ENCODE measurements at regions not wholly inside any gene's neighbourhood (a gene's known extent, or its start where the extent isn't known, plus 50 kb on each side); places are given as distances from the start of the nearest gene placed in this dataset.

DNA sequence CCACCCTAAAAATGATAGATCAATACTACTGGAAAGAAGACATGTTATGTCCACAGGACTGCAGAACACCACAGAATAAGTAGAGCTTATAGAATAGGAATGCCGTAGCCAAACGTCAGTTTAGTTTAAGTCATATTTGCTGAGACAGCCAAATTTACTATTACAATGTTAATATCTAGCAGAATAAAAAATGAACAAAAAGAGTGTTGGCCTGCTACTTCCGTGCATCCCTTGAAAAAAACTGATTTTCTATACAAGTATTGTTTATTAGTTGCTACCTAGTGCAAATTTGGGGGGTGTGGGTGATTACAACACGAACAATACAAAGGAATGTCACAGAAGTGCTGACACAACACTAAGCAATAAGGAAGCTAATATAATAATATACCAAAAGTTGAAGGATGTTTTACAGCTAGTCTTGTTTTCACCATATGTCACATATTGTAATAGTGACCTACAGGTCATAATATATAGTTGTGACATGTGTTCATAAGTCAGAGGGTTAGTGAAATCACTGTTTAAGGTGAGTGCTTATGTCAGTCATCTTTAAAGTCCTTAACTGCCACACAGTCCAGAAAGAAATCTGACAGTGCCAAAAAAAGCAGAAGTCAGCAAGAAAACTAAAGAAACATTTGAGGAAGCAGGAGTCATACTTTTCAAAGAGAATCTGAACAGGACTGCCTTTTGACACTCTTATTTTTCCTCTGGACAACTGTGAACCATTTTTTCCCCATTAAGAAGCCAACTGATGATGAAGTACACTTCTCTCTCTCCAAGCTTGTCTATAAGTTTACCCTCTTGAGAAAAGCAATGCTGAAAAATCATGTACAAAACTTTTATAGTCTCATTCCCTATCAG lies 376.4 kb downstream of the ZEB2 start:
- TF ChIP-seq, protein P1, sequence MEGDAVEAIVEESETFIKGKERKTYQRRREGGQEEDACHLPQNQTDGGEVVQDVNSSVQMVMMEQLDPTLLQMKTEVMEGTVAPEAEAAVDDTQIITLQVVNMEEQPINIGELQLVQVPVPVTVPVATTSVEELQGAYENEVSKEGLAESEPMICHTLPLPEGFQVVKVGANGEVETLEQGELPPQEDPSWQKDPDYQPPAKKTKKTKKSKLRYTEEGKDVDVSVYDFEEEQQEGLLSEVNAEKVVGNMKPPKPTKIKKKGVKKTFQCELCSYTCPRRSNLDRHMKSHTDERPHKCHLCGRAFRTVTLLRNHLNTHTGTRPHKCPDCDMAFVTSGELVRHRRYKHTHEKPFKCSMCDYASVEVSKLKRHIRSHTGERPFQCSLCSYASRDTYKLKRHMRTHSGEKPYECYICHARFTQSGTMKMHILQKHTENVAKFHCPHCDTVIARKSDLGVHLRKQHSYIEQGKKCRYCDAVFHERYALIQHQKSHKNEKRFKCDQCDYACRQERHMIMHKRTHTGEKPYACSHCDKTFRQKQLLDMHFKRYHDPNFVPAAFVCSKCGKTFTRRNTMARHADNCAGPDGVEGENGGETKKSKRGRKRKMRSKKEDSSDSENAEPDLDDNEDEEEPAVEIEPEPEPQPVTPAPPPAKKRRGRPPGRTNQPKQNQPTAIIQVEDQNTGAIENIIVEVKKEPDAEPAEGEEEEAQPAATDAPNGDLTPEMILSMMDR (IDR thresholded peaks at IDR 0.05; ENCODE audit: insufficient read depth, low read length, poor library complexity, severe bottlenecking) = no peak
- no peak for DNase-seq (ENCODE audit: low read depth)
- H3K27me3 ChIP-seq (ENCODE audit: control insufficient read depth, insufficient read depth, low read length) = no peaks in the 10 kb centered on the region
- no peak overlapping the region for H3K4me3 ChIP-seq (ENCODE audit: low read depth, low read length)
- H3K36me3 ChIP-seq (ENCODE audit: control insufficient read depth, insufficient read depth, low read length) = no peaks in the 10 kb centered on the region

DNA sequence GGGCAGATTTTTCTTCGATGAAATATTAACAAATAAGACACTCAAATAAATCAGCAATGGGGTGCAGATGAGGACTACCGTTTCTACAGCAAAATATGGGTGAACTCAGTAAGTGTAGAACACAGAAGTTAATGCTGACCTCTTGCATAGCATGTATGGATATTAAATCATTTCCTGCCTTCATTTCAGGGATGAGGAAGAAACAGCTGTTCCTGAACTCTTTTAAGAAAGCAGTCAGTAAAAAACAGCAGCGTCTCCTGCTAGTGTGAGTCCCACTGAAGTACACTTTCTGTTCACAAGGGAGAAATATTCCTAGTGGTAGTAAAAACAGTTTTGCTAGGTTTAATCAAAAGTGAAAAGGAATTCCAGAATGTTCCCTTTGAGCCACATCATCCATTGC lies 379.0 kb downstream of the ZEB2 start:
- H3K27me3 ChIP-seq (ENCODE audit: control insufficient read depth, insufficient read depth, low read length) = no peaks in the 10 kb centered on the region
- TF ChIP-seq, protein P1 (IDR thresholded peaks at IDR 0.05; ENCODE audit: insufficient read depth, low read length, poor library complexity, severe bottlenecking) = no peak

DNA sequence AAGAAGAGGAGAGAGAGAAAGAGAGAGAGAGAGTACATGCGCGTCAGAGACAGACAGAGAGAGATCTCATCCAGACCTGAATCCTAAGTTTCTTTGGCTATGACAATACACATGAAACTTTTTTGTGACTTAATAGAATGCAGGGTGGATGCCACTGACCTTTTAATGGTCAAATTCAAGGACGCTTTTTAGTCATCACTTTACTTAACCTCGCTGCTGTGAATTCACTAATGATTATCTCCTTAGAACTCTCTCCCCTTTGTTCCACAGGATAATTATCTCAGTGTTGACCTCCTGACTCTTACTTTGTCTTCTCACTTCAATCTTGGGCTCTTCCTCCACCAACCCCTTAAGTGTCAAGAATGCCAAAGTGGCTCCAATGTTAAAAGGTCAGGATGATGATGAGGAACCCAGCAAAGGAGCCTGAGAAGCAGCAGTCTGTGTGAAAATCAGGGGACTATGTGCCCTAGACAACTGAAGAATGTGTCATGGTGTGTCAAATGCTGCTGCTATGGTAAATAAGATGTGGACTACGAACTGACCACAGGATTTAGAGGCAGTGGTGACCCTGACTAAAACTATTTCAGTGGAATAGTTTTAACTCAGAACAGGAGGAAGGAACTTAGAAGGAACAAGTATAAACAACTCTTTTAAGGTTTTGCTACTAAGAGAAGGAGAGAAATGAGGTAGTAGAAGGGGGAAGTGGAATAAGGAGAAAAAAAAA lies 382.1 kb downstream of the ZEB2 start:
- Histone ChIP-seq H3K27me3 (ENCODE audit: control insufficient read depth, insufficient read depth, low read length) (no peaks in the 10 kb centered on the region), H3K36me3 (ENCODE audit: control insufficient read depth, insufficient read depth, low read length) (no peaks in the 10 kb centered on the region), H3K4me3 (ENCODE audit: low read depth, low read length) (no peak overlapping the region)
- TF ChIP-seq, protein P1 (IDR thresholded peaks at IDR 0.05; ENCODE audit: insufficient read depth, low read length, poor library complexity, severe bottlenecking) = no peak
- no peak for DNase-seq (ENCODE audit: low read depth)

More for the DNA sequence above, 379.0 kb downstream of the ZEB2 start:
- no peaks in the 10 kb centered on the region for H3K36me3 ChIP-seq (ENCODE audit: control insufficient read depth, insufficient read depth, low read length)
- no peak for DNase-seq (ENCODE audit: low read depth)
- H3K4me3 ChIP-seq (ENCODE audit: low read depth, low read length) = no peak overlapping the region

DNA sequence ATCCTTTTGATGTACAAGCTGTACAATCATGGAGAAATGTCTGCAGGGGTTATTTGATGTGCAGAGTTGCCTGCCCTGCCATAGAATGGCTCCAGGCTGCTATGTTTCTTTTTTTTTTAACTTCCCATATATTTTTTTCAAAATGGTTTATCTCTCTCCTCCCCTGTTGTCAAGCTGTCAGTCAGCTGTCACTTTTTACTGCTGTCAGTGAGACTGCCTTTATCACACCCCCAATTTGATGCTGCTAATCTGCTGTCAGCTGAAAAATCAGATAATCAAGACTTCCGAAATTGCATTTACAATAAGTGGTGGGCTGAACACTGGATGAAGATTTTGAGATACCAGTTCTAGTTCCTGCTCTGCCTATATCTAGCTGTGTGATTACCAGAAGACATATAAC lies 382.6 kb downstream of the ZEB2 start:
- H3K27me3 ChIP-seq (ENCODE audit: control insufficient read depth, insufficient read depth, low read length) = no peaks in the 10 kb centered on the region
- no peak overlapping the region for H3K4me3 ChIP-seq (ENCODE audit: low read depth, low read length)
- no peaks in the 10 kb centered on the region for H3K36me3 ChIP-seq (ENCODE audit: control insufficient read depth, insufficient read depth, low read length)
- TF ChIP-seq, protein P1 (IDR thresholded peaks at IDR 0.05; ENCODE audit: insufficient read depth, low read length, poor library complexity, severe bottlenecking) = no peak
- DNase-seq (ENCODE audit: low read depth) = no peak

DNA sequence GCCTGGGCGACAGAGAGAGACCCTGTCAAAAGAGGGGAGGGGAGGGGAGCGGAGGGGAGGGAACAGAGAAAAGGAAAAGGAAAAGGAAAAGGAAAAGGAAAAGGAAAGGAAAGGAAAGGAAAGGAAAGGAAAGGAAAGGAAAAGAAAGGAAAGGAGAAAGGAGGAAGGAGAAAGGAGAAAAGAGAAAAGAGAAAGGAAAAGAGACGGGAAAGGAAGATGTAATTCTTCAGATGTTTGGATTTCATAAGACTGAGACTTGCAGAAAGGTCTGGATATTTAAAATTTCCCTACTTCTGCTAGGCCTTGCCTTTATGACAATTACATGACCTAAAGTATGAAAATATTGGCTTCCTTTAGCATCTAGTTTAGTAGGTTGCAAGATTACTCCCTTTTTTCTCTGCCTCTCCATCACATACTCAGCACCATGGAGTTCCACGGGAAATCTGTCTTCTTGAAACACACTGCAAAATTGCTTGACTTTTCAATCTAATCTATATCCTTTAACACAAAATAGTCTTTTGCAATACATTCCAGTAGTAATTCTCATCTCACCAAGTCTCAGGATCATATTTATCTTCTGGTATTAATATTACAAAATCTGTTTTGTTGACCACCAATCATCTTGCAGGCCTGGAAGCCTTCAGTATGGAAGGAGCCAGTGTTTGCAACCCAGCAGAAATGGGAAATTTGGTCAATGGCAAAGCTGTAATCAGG lies 383.5 kb downstream of the ZEB2 start:
- Histone ChIP-seq H3K4me3 (ENCODE audit: low read depth, low read length) (no peak overlapping the region), H3K36me3 (ENCODE audit: control insufficient read depth, insufficient read depth, low read length) (no peaks in the 10 kb centered on the region), H3K27me3 (ENCODE audit: control insufficient read depth, insufficient read depth, low read length) (no peaks in the 10 kb centered on the region)
- TF ChIP-seq, protein P1 (IDR thresholded peaks at IDR 0.05; ENCODE audit: insufficient read depth, low read length, poor library complexity, severe bottlenecking) = no peak
- no peak for DNase-seq (ENCODE audit: low read depth)
